GM13977 (cell line): ENCODE measurements at regions not wholly inside any gene's neighbourhood (a gene's known extent, or its start where the extent isn't known, plus 50 kb on each side); places are given as distances from the start of the nearest gene placed in this dataset.

Experiments
- DNase-seq: peaks from one replicate; pipeline ENCODE4 v3.0.0; 2012; ENCODE audit warnings: low spot score
- in situ Hi-C: fragments of 300-500 bp; cut with MboI; formaldehyde crosslinking; loops from one replicate; pipeline ENCODE4 v1.12.0; 2022; ENCODE audit warnings: low sequenced_read_pairs, low pct_unique_long_range_greater_than_20kb, mixed read lengths, inconsistent platforms; ENCODE audit not compliant: unreplicated experiment
- TF ChIP-seq, protein P1 (sequence below): IDR thresholded peaks from 2 replicates; pipeline ENCODE4 v1.5.1; 2012; ENCODE audit warnings: mild to moderate bottlenecking, control low read depth; ENCODE audit not compliant: insufficient read depth; ENCODE audit errors: extremely low read depth, missing control alignments

GRCh38 chr2:2740238-2740775, 409.2 kb upstream of the MYT1L start:
- in situ Hi-C loops: no loop called here
- TF ChIP-seq, protein P1, sequence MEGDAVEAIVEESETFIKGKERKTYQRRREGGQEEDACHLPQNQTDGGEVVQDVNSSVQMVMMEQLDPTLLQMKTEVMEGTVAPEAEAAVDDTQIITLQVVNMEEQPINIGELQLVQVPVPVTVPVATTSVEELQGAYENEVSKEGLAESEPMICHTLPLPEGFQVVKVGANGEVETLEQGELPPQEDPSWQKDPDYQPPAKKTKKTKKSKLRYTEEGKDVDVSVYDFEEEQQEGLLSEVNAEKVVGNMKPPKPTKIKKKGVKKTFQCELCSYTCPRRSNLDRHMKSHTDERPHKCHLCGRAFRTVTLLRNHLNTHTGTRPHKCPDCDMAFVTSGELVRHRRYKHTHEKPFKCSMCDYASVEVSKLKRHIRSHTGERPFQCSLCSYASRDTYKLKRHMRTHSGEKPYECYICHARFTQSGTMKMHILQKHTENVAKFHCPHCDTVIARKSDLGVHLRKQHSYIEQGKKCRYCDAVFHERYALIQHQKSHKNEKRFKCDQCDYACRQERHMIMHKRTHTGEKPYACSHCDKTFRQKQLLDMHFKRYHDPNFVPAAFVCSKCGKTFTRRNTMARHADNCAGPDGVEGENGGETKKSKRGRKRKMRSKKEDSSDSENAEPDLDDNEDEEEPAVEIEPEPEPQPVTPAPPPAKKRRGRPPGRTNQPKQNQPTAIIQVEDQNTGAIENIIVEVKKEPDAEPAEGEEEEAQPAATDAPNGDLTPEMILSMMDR: no peak

GRCh38 chr2:2739231-2739795, 408.2 kb upstream of the MYT1L start:
- TF ChIP-seq, protein P1: no peak
- in situ Hi-C loops: no loop called here

More at GRCh38 chr2:2740238-2740775, 409.2 kb upstream of the MYT1L start:
- DNase-seq: no peak

GRCh38 chr2:2738684-2739083, 407.6 kb upstream of the MYT1L start:
- no peak for DNase-seq
- in situ Hi-C loops: no loop called here
- TF ChIP-seq, protein P1: no peak

More at GRCh38 chr2:2739231-2739795, 408.2 kb upstream of the MYT1L start:
- no peak for DNase-seq

- in situ Hi-C loops: no loop called here
- TF ChIP-seq, protein P1: no peak
- DNase-seq: no peak
Measured at GRCh38 chr2:2738276-2738675, 407.2 kb upstream of the MYT1L start.

DNA sequence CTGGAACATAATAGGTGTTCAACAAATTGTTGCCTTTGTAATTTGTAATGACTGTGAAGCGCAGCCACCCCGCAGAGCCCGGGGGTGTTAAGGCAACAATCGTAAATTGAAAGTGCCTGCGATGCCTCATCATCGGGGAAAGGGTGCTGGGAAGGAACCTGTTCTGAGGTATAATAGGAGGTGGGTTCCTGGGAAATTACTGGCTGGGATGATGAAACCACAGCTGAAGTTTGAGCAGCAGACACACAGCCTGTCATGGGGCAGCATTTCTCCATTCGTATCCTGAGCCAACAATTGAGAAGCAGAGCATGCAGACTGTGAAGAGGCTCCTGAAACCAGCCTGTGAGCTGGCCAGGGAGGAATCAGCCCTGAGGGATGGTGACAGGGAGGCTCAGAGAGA, 404.0 kb upstream of the MYT1L start:
- DNase-seq: no peak
- TF ChIP-seq, protein P1: no peak
- in situ Hi-C loops: no loop called here

DNA sequence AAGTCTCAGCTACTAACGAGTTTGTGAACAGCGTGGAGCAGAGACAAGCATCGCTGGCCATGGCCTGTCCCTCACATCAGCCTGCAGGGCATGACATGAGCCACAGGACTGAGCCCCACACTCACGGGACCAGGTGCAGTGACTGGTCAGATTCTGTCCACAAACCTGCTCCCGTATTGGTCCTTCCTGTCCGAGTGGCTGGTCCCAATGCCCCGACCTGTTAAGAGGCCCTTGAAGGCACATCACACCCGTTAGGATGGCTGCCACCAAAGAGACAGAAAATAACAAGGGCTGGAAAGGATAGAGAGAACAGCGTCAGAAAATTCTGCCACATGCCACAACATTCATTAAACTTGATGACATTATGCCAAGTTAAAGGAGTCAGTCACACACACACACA, 403.2 kb upstream of the MYT1L start:
- in situ Hi-C loops: no loop called here
- DNase-seq: no peak
- TF ChIP-seq, protein P1: no peak
